ENCODE measurements at regions not wholly inside any gene's neighbourhood (a gene's known extent, or its start where the extent isn't known, plus 50 kb on each side); places are given as distances from the start of the nearest gene placed in this dataset.

DNA sequence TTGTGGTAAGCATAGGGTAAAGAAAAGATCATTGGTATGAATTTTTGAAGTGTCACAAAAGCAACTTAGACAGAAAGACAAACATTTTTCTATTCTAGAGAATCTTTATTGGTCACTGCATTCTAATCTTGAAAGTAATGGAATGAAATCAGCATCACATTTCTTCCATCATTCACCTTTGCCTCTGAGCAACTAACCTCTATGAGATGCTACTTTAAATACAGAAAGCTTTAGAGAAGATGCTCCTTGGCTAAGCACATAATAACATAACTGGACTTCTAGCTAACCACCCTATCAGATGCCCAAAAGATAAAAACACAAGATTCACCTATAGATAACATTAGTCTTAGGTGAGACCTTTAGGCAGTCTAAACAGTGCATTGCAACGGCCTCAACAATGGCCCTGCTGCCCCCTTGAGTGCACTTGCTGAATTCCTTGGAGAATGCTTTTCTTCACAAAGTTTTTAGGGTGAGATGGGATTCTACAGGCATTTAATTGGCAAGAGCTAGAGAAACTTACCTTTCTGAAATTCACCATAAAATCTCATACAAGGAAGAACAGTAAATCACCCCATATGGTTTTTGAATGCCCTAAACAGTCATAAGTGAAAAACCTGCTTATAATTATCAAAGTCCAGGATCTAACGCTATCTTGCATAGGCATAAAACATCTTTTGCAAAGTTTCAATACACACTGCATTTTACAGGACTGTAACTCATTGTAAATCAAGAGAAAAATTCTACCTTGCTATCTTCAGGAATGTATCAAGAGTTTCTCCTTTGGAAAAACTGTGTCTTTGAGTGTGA is 791.3 kb upstream of the CHAC2 start:
- TF ChIP-seq SIN3A (IDR thresholded peaks at IDR 0.05; ENCODE audit: borderline replicate concordance, insufficient read depth, low read length), result no peak
- TF ChIP-seq, protein P1, sequence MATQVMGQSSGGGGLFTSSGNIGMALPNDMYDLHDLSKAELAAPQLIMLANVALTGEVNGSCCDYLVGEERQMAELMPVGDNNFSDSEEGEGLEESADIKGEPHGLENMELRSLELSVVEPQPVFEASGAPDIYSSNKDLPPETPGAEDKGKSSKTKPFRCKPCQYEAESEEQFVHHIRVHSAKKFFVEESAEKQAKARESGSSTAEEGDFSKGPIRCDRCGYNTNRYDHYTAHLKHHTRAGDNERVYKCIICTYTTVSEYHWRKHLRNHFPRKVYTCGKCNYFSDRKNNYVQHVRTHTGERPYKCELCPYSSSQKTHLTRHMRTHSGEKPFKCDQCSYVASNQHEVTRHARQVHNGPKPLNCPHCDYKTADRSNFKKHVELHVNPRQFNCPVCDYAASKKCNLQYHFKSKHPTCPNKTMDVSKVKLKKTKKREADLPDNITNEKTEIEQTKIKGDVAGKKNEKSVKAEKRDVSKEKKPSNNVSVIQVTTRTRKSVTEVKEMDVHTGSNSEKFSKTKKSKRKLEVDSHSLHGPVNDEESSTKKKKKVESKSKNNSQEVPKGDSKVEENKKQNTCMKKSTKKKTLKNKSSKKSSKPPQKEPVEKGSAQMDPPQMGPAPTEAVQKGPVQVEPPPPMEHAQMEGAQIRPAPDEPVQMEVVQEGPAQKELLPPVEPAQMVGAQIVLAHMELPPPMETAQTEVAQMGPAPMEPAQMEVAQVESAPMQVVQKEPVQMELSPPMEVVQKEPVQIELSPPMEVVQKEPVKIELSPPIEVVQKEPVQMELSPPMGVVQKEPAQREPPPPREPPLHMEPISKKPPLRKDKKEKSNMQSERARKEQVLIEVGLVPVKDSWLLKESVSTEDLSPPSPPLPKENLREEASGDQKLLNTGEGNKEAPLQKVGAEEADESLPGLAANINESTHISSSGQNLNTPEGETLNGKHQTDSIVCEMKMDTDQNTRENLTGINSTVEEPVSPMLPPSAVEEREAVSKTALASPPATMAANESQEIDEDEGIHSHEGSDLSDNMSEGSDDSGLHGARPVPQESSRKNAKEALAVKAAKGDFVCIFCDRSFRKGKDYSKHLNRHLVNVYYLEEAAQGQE (IDR thresholded peaks at IDR 0.05; ENCODE audit: insufficient read depth in 1 of 2, low read depth in 2 of 2, low read length in 2 of 2), result no peak
- no peak for TF ChIP-seq FOXP2 (optimal IDR thresholded peaks at IDR 0.05; ENCODE audit: borderline replicate concordance, extremely low read depth, extremely low read length, insufficient read depth)
- TF ChIP-seq TAF1 (IDR thresholded peaks at IDR 0.05; ENCODE audit: borderline replicate concordance, insufficient read depth, low read length), result no peak

- TF ChIP-seq SIN3A (IDR thresholded peaks at IDR 0.05; ENCODE audit: borderline replicate concordance, insufficient read depth, low read length) (no peak), TAF1 (IDR thresholded peaks at IDR 0.05; ENCODE audit: borderline replicate concordance, insufficient read depth, low read length) (no peak), POLR2AphosphoS5 (IDR thresholded peaks at IDR 0.05; ENCODE audit: low read depth, low read length) (no peak), FOXP2 (optimal IDR thresholded peaks at IDR 0.05; ENCODE audit: borderline replicate concordance, extremely low read depth, extremely low read length, insufficient read depth) (no peak)
- TF ChIP-seq, protein P1 (IDR thresholded peaks at IDR 0.05; ENCODE audit: insufficient read depth in 1 of 2, low read depth in 2 of 2, low read length in 2 of 2), result no peak
Measured at GRCh38 chr2:52974127-52974526, 793.5 kb upstream of the CHAC2 start.

GRCh38 chr2:52970642-52971041 is 797.0 kb upstream of the CHAC2 start:
- TF ChIP-seq SIN3A (IDR thresholded peaks at IDR 0.05; ENCODE audit: borderline replicate concordance, insufficient read depth, low read length) (no peak), TAF1 (IDR thresholded peaks at IDR 0.05; ENCODE audit: borderline replicate concordance, insufficient read depth, low read length) (no peak), POLR2AphosphoS5 (IDR thresholded peaks at IDR 0.05; ENCODE audit: low read depth, low read length) (no peak), FOXP2 (optimal IDR thresholded peaks at IDR 0.05; ENCODE audit: borderline replicate concordance, extremely low read depth, extremely low read length, insufficient read depth) (no peak)
- TF ChIP-seq, protein P1 (IDR thresholded peaks at IDR 0.05; ENCODE audit: insufficient read depth in 1 of 2, low read depth in 2 of 2, low read length in 2 of 2), result no peak

DNA sequence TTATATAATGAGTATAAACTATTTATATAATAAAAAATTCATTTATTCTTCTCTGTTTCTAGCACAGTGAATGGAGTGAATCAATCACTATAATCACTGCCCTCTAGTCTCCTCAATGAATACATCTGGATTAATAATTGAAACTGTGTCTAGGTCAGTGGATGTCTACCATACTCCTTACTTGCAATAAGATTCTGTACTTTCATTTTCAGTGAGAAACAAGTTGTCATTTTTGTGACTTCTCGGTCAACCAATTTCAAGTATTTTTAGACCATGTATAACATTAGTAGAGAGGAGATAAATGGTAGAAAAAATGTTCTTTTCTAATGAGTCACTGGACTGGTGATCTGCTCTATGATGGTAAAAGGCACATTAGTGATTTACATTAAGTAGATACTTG is 799.6 kb upstream of the CHAC2 start:
- TF ChIP-seq FOXP2 (optimal IDR thresholded peaks at IDR 0.05; ENCODE audit: borderline replicate concordance, extremely low read depth, extremely low read length, insufficient read depth), result no peak
- TF ChIP-seq, protein P1 (IDR thresholded peaks at IDR 0.05; ENCODE audit: insufficient read depth in 1 of 2, low read depth in 2 of 2, low read length in 2 of 2), result no peak
- TF ChIP-seq TAF1 (IDR thresholded peaks at IDR 0.05; ENCODE audit: borderline replicate concordance, insufficient read depth, low read length), result no peak
- TF ChIP-seq POLR2AphosphoS5 (IDR thresholded peaks at IDR 0.05; ENCODE audit: low read depth, low read length), result no peak
- no peak for TF ChIP-seq SIN3A (IDR thresholded peaks at IDR 0.05; ENCODE audit: borderline replicate concordance, insufficient read depth, low read length)

Data from PFSK-1 (cell line).